Parathyroid adenoma (tissue), 2 donors: ENCODE measurements at regions not wholly inside any gene's neighbourhood (a gene's known extent, or its start where the extent isn't known, plus 50 kb on each side); places are given as distances from the start of the nearest gene placed in this dataset.
"Not testable (repeated sequence)": the region's sequence is repeated elsewhere in the genome, so short reads cannot be mapped to it uniquely, and the experiment has no call there.

ENCODE experiments used
- H2AFZ ChIP-seq: fragments of 300-600 bp; sonication (generic); one replicate; pipeline ENCODE4 v1.7.0; 2017; ENCODE audit warnings: antibody characterized with exemption, mild to moderate bottlenecking
- H3K27ac ChIP-seq: fragments of 300-600 bp; sonication (generic); one replicate; pipeline ENCODE4 v1.7.0; 2017
- H3K27me3 ChIP-seq: fragments of 300-600 bp; sonication (generic); one replicate; pipeline ENCODE4 v1.7.0; 2017; ENCODE audit warnings: low read length; ENCODE audit not compliant: control insufficient read depth, insufficient read depth
- H3K36me3 ChIP-seq: fragments of 300-600 bp; sonication (generic); one replicate; pipeline ENCODE4 v1.7.0; 2017; ENCODE audit warnings: low read length; ENCODE audit not compliant: control insufficient read depth, insufficient read depth
- H3K4me1 ChIP-seq: fragments of 300-600 bp; sonication (generic); one replicate; pipeline ENCODE4 v1.7.0; 2017; ENCODE audit warnings: control low read depth
- H3K4me2 ChIP-seq: fragments of 300-600 bp; sonication (generic); one replicate; pipeline ENCODE4 v1.7.0; 2017; ENCODE audit warnings: low read length
- H3K4me3 ChIP-seq: fragments of 300-600 bp; sonication (generic); one replicate; pipeline ENCODE4 v1.7.0; 2017; ENCODE audit warnings: low read depth, low read length
- H3K79me2 ChIP-seq: fragments of 300-600 bp; sonication (generic); one replicate; pipeline ENCODE4 v1.7.0; 2017; ENCODE audit warnings: control low read depth
- H3K9ac ChIP-seq: fragments of 300-600 bp; sonication (generic); one replicate; pipeline ENCODE4 v1.7.0; 2017; ENCODE audit warnings: mild to moderate bottlenecking
- H3K9me3 ChIP-seq: fragments of 300-600 bp; sonication (generic); one replicate; pipeline ENCODE4 v1.7.0; 2017; ENCODE audit warnings: low read length; ENCODE audit not compliant: control insufficient read depth
- TF ChIP-seq, protein P1 (sequence below): fragments of 300-600 bp; sonication (generic); IDR thresholded peaks from one replicate; pipeline ENCODE4 v1.7.0; 2017; ENCODE audit warnings: antibody characterized with exemption, mild to moderate bottlenecking
- donor health status: primary hyperparathyroidism.

DNA sequence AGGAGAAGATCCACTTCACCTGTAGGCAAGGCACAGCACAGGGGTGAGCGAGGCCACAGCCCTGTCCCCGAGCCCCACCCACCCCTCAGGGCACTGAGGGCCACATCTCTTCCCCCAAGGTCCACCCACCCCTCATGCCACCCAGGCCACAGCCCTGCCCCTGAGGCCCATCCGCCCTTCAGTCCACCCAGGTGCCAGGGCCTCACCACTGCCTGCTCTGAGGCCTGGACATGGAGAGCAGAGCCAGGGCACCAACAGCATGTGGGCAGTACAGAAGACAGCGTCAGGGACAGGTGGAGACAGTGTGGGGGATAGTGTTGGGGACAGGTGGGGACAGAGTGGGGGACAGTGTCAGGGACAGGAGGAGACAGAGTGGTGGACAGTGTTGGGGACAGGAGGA is 138.3 kb downstream of the TMEM121 start:
- Histone ChIP-seq H2AFZ (no peak overlapping the region), H3K27ac (no peak overlapping the region), H3K27me3 (no peaks in the 10 kb centered on the region), H3K4me3 (no peak overlapping the region), H3K9me3 (no peaks in the 10 kb centered on the region), H3K4me1 (no peaks in the 10 kb centered on the region), H3K4me2 (no peak overlapping the region), H3K9ac (no peak overlapping the region), H3K79me2 (no peaks in the 10 kb centered on the region), H3K36me3 (no peaks in the 10 kb centered on the region)
- TF ChIP-seq, protein P1, sequence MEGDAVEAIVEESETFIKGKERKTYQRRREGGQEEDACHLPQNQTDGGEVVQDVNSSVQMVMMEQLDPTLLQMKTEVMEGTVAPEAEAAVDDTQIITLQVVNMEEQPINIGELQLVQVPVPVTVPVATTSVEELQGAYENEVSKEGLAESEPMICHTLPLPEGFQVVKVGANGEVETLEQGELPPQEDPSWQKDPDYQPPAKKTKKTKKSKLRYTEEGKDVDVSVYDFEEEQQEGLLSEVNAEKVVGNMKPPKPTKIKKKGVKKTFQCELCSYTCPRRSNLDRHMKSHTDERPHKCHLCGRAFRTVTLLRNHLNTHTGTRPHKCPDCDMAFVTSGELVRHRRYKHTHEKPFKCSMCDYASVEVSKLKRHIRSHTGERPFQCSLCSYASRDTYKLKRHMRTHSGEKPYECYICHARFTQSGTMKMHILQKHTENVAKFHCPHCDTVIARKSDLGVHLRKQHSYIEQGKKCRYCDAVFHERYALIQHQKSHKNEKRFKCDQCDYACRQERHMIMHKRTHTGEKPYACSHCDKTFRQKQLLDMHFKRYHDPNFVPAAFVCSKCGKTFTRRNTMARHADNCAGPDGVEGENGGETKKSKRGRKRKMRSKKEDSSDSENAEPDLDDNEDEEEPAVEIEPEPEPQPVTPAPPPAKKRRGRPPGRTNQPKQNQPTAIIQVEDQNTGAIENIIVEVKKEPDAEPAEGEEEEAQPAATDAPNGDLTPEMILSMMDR = no peak

DNA sequence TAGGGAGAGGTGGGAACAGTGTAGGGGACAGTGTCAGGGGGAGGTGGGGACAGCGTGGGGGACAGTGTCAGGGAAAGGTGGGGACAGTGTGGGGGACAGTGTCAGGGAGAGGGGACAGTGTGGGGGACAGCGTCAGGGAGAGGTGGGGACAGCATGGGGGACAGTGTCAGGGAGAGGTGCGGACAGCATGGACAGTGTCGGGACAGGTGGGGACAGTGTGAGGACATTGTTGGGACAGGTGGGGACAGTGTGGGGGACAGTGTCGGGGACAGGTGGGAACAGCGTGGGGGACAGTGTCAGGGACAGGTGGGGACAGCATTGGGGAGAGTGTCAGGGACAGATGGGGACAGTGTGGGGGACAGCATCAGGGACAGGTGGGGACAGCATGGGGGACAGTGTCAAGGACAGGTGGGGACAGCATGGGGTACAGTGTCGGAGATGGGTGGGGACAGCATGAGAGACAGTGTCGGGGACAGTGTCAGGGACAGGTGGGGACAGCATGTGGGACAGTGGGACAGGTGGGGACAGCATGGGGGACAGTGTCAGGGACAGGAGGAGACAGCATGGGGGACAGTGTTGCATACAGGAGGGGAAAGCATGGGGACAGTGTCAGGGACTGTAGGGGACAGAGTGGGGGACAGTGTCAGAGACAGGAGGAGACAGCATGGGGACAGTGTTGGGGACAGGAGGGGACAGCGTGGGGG is 139.0 kb downstream of the TMEM121 start:
- Histone ChIP-seq H3K4me2 (no peak overlapping the region), H3K36me3 (no peaks in the 10 kb centered on the region), H3K4me1 (no peaks in the 10 kb centered on the region), H3K79me2 (no peaks in the 10 kb centered on the region), H3K9me3 (no peaks in the 10 kb centered on the region), H3K4me3 (no peak overlapping the region), H3K27ac (no peak overlapping the region), H3K27me3 (no peaks in the 10 kb centered on the region), H2AFZ (no peak overlapping the region), H3K9ac (no peak overlapping the region)
- TF ChIP-seq, protein P1 = no peak

DNA sequence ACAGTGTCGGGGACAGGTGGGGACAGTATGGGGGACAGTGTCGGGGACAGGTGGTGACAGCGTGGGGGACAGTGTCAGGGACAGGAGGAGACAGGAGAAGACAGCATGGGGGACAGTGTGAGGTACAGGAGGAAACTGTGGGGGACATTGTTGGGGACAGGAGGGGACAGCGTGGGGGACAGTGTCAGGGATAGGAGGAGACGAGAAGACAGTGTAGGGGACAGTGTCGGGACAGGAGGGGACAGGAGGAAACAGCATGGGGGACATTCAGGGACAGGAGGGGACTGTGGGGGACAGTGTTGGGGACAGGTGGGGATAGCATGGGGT is 139.5 kb downstream of the TMEM121 start:
- Histone ChIP-seq H3K27me3 (no peaks in the 10 kb centered on the region), H3K9me3 (no peaks in the 10 kb centered on the region), H3K27ac (no peak overlapping the region), H3K79me2 (no peaks in the 10 kb centered on the region), H3K36me3 (no peaks in the 10 kb centered on the region), H2AFZ (no peak overlapping the region), H3K4me1 (no peaks in the 10 kb centered on the region), H3K4me3 (no peak overlapping the region), H3K9ac (no peak overlapping the region), H3K4me2 (no peak overlapping the region)
- TF ChIP-seq, protein P1 = no peak

DNA sequence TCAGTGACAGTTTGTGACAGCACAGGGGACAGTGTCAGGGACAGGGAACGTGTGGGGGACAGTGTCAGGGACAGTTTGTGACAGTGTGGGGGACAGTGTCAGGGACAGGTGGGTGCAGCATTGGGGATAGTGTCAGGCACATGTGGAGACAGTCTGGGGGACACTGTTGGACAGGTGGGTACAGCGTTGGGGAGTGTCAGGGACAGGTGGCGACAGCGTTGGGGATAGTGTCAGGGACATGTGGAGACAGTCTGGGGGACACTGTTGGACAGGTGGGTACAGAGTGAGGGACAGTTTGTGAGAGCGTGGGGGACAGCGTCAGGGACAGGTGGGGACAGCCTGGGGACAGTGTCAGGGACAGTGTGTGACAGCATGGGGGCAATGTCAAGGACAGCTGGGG is 140.0 kb downstream of the TMEM121 start:
- TF ChIP-seq, protein P1 = no peak
- no peaks in the 10 kb centered on the region for H3K4me1 ChIP-seq
- no peak overlapping the region for H3K4me2 ChIP-seq
- H2AFZ ChIP-seq = no peak overlapping the region
- H3K9me3 ChIP-seq = no peaks in the 10 kb centered on the region
- H3K4me3 ChIP-seq = no peak overlapping the region
- no peaks in the 10 kb centered on the region for H3K27me3 ChIP-seq
- no peaks in the 10 kb centered on the region for H3K79me2 ChIP-seq
- H3K27ac ChIP-seq = no peak overlapping the region
- no peaks in the 10 kb centered on the region for H3K36me3 ChIP-seq
- H3K9ac ChIP-seq = no peak overlapping the region

DNA sequence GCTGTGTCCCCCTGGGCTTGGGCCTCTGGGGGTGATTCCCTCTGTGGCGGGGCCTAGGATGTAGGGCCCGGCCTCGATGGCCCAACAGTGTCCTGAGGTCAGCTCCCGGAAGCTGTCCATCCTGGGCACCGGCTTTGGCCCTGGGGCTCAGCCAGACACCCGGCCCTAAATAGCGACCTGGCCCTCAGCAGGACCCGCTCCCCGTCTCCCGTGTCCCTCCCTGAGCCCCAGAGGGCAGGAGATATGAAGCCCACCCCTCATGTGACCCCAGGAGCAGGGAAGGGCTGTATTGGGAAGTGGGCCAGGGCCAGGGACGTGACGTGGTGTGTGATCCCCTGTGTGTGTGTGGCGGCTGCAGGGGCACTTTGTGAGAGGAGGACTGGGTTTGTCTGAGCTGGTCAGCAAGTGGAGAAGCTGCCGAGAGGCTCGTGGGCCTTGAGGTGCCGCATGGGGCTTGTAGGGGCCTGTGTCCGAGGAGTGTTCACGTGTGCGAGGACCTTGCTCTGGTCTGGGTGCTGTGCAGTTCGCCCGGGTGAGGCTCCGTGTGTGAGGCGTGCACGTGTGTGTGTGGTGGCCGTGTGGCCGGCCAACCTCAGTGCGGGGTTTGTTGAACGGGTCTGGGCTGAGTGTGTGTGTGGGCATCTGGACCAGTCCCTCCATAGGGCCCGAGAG is 140.7 kb downstream of the TMEM121 start:
- not testable (repeated sequence) for H3K9ac ChIP-seq, H3K36me3 ChIP-seq, H3K27ac ChIP-seq, H3K79me2 ChIP-seq, H3K9me3 ChIP-seq, H3K4me1 ChIP-seq, H3K4me2 ChIP-seq, H3K4me3 ChIP-seq, H2AFZ ChIP-seq, H3K27me3 ChIP-seq

DNA sequence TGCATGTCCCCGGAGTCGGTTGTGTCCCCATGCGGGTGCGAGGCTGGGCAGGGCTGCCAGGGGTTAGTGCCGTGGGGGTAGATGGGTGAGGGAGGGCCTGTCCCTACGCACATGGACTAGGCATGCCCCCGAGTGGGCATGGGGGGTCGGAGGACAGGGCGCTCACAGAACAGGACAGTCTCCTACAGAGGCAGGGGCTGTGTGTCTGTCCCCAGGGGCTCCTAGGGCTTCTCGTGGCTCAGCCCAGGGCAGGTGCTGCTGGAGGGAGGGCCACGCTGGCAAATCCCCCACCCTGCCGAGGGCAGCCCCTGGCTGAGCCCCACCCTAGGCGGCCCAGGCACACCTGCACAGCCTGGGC is 141.3 kb downstream of the TMEM121 start:
- not testable (repeated sequence) for H3K4me1 ChIP-seq, H3K4me3 ChIP-seq, H3K27ac ChIP-seq, H3K4me2 ChIP-seq, H3K9me3 ChIP-seq, H3K36me3 ChIP-seq, H3K27me3 ChIP-seq, H2AFZ ChIP-seq, H3K79me2 ChIP-seq, H3K9ac ChIP-seq

DNA sequence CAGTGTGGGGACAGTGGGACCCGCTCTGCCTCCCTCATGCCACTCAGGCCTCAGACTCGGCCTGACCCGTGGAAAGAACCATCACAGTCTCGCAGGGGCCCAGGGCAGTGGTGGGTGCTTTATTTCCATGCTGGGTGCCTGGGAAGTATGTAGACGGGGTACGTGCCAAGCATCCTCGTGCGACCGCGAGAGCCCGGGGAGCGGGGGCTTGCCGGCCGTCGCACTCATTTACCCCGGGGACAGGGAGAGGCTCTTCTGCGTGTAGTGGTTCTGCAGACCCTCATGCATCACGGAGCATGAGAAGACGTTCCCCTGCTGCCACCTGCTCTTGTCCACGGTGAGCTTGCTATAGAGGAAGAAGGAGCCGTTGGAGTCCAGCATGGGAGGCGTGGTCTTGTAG is 141.6 kb downstream of the TMEM121 start:
- not testable (repeated sequence) for H3K27me3 ChIP-seq, H3K27ac ChIP-seq, H3K36me3 ChIP-seq, H3K9ac ChIP-seq, H3K4me1 ChIP-seq, H3K4me3 ChIP-seq, H2AFZ ChIP-seq, H3K79me2 ChIP-seq, H3K4me2 ChIP-seq, H3K9me3 ChIP-seq
